SU-DHL-6 (cell line): ENCODE measurements at regions not wholly inside any gene's neighbourhood (a gene's known extent, or its start where the extent isn't known, plus 50 kb on each side); places are given as distances from the start of the nearest gene placed in this dataset.

Experiments
- H2AFZ ChIP-seq: fragments of 200-600 bp; sonication (generic); 2 replicates; pipeline ENCODE4 v1.6.1; 2014; ENCODE audit warnings: low read depth, mild to moderate bottlenecking, moderate library complexity, mixed read lengths, antibody characterized with exemption, low read length; ENCODE audit not compliant: severe bottlenecking
- H3F3A ChIP-seq: fragments of 200-600 bp; shearing (Covaris generic); 2 replicates; pipeline ENCODE4 v1.6.0; 2016; ENCODE audit warnings: antibody characterized with exemption, mild to moderate bottlenecking; ENCODE audit not compliant: insufficient read depth
- H3K27ac ChIP-seq: fragments of 200-600 bp; sonication (generic); 2 replicates; pipeline ENCODE4 v1.5.1; 2016; ENCODE audit warnings: low read depth, mild to moderate bottlenecking, low read length, moderate library complexity, mixed read lengths
- H3K27me3 ChIP-seq: fragments of 200-600 bp; sonication (generic), shearing (Covaris generic); 2 replicates; pipeline ENCODE4 v1.6.0; 2014; ENCODE audit warnings: mild to moderate bottlenecking, low read length
- H3K36me3 ChIP-seq: fragments of 200-600 bp; sonication (generic); 2 replicates; pipeline ENCODE4 v1.6.1; 2014; ENCODE audit warnings: mild to moderate bottlenecking, low read length, mixed read lengths
- H3K4me2 ChIP-seq: fragments of 300-600, 200-600 bp; shearing (Covaris generic), sonication (generic); 2 replicates; pipeline ENCODE4 v1.6.0; 2014; ENCODE audit warnings: low read length, low read depth, mild to moderate bottlenecking; ENCODE audit not compliant: poor library complexity, severe bottlenecking
- H3K4me3 ChIP-seq: fragments of 200-600 bp; sonication (generic); 2 replicates; pipeline ENCODE4 v1.5.1; 2014; ENCODE audit warnings: antibody characterized with exemption, low read length, mild to moderate bottlenecking, mixed read lengths; ENCODE audit not compliant: insufficient read depth, poor library complexity, severe bottlenecking
- H3K79me2 ChIP-seq: fragments of 200-600 bp; sonication (generic); 2 replicates; pipeline ENCODE4 v1.6.1; 2014; ENCODE audit warnings: mild to moderate bottlenecking, low read length, moderate library complexity; ENCODE audit not compliant: insufficient read depth
- H3K9ac ChIP-seq: fragments of 200-600 bp; sonication (generic); 2 replicates; pipeline ENCODE4 v1.7.0; 2014; ENCODE audit warnings: mild to moderate bottlenecking, low read length
- H3K9me2 ChIP-seq: fragments of 200-600 bp; sonication (generic); replicated peaks from 2 replicates; pipeline ENCODE4 v1.6.1; 2014; ENCODE audit warnings: low read length; ENCODE audit not compliant: insufficient read depth
- H3K9me3 ChIP-seq: fragments of 200-600 bp; sonication (generic); 2 replicates; pipeline ENCODE4 v1.6.1; 2014; ENCODE audit warnings: low read length, mixed read lengths; ENCODE audit not compliant: insufficient read depth
- H4K20me1 ChIP-seq: fragments of 200-600 bp; sonication (generic); 2 replicates; pipeline ENCODE4 v1.6.1; 2014; ENCODE audit warnings: low read depth, mild to moderate bottlenecking, antibody characterized with exemption, low read length, moderate library complexity, mixed read lengths
- CTCF ChIP-seq: fragments of 200-600 bp; sonication (generic); IDR thresholded peaks from one replicate; pipeline ENCODE4 v1.5.1; 2017; ENCODE audit warnings: antibody characterized with exemption, mild to moderate bottlenecking, low read length, moderate library complexity; ENCODE audit not compliant: insufficient read depth, poor library complexity, severe bottlenecking
- EZH2phosphoT487 ChIP-seq: fragments of 200-600 bp; sonication (generic), shearing (Covaris generic); conservative IDR thresholded peaks from 2 replicates; pipeline ENCODE4 v1.6.1; 2018; ENCODE audit warnings: mild to moderate bottlenecking, antibody characterized with exemption, low read length, moderate library complexity, mixed read lengths

- no peaks in the 10 kb centered on the region for H3K9me3 ChIP-seq
- no peak overlapping the region for H3K9ac ChIP-seq
- no peak for TF ChIP-seq EZH2phosphoT487
- no peak for TF ChIP-seq CTCF
- H3K4me3 ChIP-seq = no peak overlapping the region
- no peak overlapping the region for H3K27ac ChIP-seq
- H2AFZ ChIP-seq = no peak overlapping the region
- no peak overlapping the region for H3K4me2 ChIP-seq
- no peaks in the 10 kb centered on the region for H3F3A ChIP-seq
- H3K9me2 ChIP-seq = no peaks in the 10 kb centered on the region
- H3K27me3 ChIP-seq = no peaks in the 10 kb centered on the region
- no peaks in the 10 kb centered on the region for H3K79me2 ChIP-seq
- no peaks in the 10 kb centered on the region; the same call in 1 of the 2 replicates for H4K20me1 ChIP-seq
- no peaks in the 10 kb centered on the region for H3K36me3 ChIP-seq
Measured at GRCh38 chr6:82750556-82750955, 315.1 kb downstream of the UBE3D start.

- Histone ChIP-seq H2AFZ (no peak overlapping the region), H3K36me3 (no peaks in the 10 kb centered on the region), H3K4me2 (no peak overlapping the region), H3K9me2 (no peaks in the 10 kb centered on the region), H3K9ac (no peak overlapping the region), H3K4me3 (no peak overlapping the region), H4K20me1 (no peaks in the 10 kb centered on the region; the same call in 1 of the 2 replicates), H3K27me3 (no peaks in the 10 kb centered on the region), H3K9me3 (no peaks in the 10 kb centered on the region), H3F3A (no peaks in the 10 kb centered on the region), H3K27ac (no peak overlapping the region), H3K79me2 (no peaks in the 10 kb centered on the region)
- no peak for TF ChIP-seq EZH2phosphoT487
- TF ChIP-seq CTCF = no peak
Measured at GRCh38 chr6:82751718-82752117, 313.9 kb downstream of the UBE3D start.

- H3F3A ChIP-seq = no peaks in the 10 kb centered on the region
- no peak overlapping the region for H2AFZ ChIP-seq
- no peaks in the 10 kb centered on the region for H3K27me3 ChIP-seq
- H3K4me2 ChIP-seq = no peak overlapping the region
- H3K36me3 ChIP-seq = no peaks in the 10 kb centered on the region
- H3K79me2 ChIP-seq = no peaks in the 10 kb centered on the region
- H3K9me2 ChIP-seq = no peaks in the 10 kb centered on the region
- H3K9ac ChIP-seq = no peak overlapping the region
- TF ChIP-seq EZH2phosphoT487 = no peak
- no peak for TF ChIP-seq CTCF
- no peak overlapping the region for H3K4me3 ChIP-seq
- no peaks in the 10 kb centered on the region for H3K9me3 ChIP-seq
- H4K20me1 ChIP-seq = no peaks in the 10 kb centered on the region
- H3K27ac ChIP-seq = no peak overlapping the region
Measured at GRCh38 chr6:82761674-82762345, 303.8 kb downstream of the UBE3D start.
